ENCODE measurements at regions not wholly inside any gene's neighbourhood (a gene's known extent, or its start where the extent isn't known, plus 50 kb on each side); places are given as distances from the start of the nearest gene placed in this dataset.

DNA sequence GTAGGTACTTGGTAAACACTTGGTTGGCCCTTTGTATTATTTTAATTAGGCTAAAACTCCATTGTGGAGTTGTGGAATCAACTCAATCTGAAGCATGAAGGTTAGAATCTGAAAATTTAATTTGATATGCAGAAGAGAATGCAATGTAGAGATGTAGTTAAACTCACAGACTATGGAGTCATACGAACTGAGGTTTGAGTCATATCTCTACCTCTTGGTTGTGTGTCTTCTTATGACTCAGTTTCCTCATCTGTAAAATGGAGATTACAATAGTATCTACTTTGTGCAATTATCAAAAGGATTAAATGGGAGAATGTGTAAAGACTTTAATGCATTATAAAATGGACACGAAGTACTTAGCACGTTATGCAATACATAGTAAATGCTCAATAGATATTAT lies 146.0 kb upstream of the IFNG-AS1 start:
- TF ChIP-seq, protein P1, sequence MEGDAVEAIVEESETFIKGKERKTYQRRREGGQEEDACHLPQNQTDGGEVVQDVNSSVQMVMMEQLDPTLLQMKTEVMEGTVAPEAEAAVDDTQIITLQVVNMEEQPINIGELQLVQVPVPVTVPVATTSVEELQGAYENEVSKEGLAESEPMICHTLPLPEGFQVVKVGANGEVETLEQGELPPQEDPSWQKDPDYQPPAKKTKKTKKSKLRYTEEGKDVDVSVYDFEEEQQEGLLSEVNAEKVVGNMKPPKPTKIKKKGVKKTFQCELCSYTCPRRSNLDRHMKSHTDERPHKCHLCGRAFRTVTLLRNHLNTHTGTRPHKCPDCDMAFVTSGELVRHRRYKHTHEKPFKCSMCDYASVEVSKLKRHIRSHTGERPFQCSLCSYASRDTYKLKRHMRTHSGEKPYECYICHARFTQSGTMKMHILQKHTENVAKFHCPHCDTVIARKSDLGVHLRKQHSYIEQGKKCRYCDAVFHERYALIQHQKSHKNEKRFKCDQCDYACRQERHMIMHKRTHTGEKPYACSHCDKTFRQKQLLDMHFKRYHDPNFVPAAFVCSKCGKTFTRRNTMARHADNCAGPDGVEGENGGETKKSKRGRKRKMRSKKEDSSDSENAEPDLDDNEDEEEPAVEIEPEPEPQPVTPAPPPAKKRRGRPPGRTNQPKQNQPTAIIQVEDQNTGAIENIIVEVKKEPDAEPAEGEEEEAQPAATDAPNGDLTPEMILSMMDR (IDR thresholded peaks at IDR 0.05), result no peak
- TF ChIP-seq POLR2A (IDR thresholded peaks at IDR 0.05), result no peak
- no peak for TF ChIP-seq EP300 (IDR thresholded peaks at IDR 0.05)

Measured in ovary (tissue), 3 donors.